ENCODE measurements at regions not wholly inside any gene's neighbourhood (a gene's known extent, or its start where the extent isn't known, plus 50 kb on each side); places are given as distances from the start of the nearest gene placed in this dataset.

GRCh38 chr1:201762381-201762780 lies 66.6 kb upstream of the IPO9 start (continued):
- no peak for TF ChIP-seq REST (IDR thresholded peaks at IDR 0.05; ENCODE audit: borderline replicate concordance)
- TF ChIP-seq TAF1 (IDR thresholded peaks at IDR 0.05; ENCODE audit: low read depth) = no peak

GRCh38 chr1:201763455-201764140 lies 65.4 kb upstream of the IPO9 start:
- Histone ChIP-seq H2AFZ (ENCODE audit: low read depth, low read length) (no peak overlapping the region), H3F3A (ENCODE audit: insufficient read depth, low read length, poor library complexity, severe bottlenecking) (no peaks in the 10 kb centered on the region), H3K9ac (ENCODE audit: low read length) (no peak overlapping the region), H3K36me3 (ENCODE audit: insufficient read depth, low read length) (no peaks in the 10 kb centered on the region), H3K4me2 (ENCODE audit: low read length) (no peak overlapping the region), H3K4me3 (ENCODE audit: low read length) (no peak overlapping the region), H3K9me2 (ENCODE audit: insufficient read depth, low read length) (no peaks in the 10 kb centered on the region), H3K27me3 (ENCODE audit: insufficient read depth, low read depth, low read length) (no peaks in the 10 kb centered on the region), H4K20me1 (ENCODE audit: insufficient read depth) (peaks cover 12% of the 10 kb centered on the region), H3K9me3 (ENCODE audit: low read length) (no peaks in the 10 kb centered on the region), H3K27ac (ENCODE audit: low read length) (no peak overlapping the region), H3K79me2 (replicated peaks; ENCODE audit: insufficient read depth, low read length) (peaks cover 90% of the 10 kb centered on the region)
- TF ChIP-seq REST (IDR thresholded peaks at IDR 0.05; ENCODE audit: borderline replicate concordance) = no peak

GRCh38 chr1:201764166-201764565 lies 64.8 kb upstream of the IPO9 start:
- H3K4me2 ChIP-seq (ENCODE audit: low read length) = no peak overlapping the region
- no peaks in the 10 kb centered on the region for H3K27me3 ChIP-seq (ENCODE audit: insufficient read depth, low read depth, low read length)
- no peak overlapping the region for H3K4me3 ChIP-seq (ENCODE audit: low read length)
- TF ChIP-seq REST (IDR thresholded peaks at IDR 0.05; ENCODE audit: borderline replicate concordance) (no peak), EP300 (conservative IDR thresholded peaks at IDR 0.05; ENCODE audit: poor library complexity, severe bottlenecking) (no peak), RAD21 (conservative IDR thresholded peaks at IDR 0.05) (no peak), MXI1 (conservative IDR thresholded peaks at IDR 0.05; ENCODE audit: poor library complexity, severe bottlenecking) (no peak), POLR2AphosphoS5 (IDR thresholded peaks at IDR 0.05) (no peak), TAF1 (IDR thresholded peaks at IDR 0.05; ENCODE audit: low read depth) (no peak), SMC3 (conservative IDR thresholded peaks at IDR 0.05; ENCODE audit: poor library complexity) (no peak), EZH2 (IDR thresholded peaks at IDR 0.05; ENCODE audit: borderline replicate concordance, insufficient read depth, low read length, poor library complexity, severe bottlenecking) (no peak), CTCF (IDR thresholded peaks at IDR 0.05; ENCODE audit: poor library complexity, severe bottlenecking) (no peak)
- no peaks in the 10 kb centered on the region for H3K36me3 ChIP-seq (ENCODE audit: insufficient read depth, low read length)
- peaks cover 7% of the 10 kb centered on the region for H4K20me1 ChIP-seq (ENCODE audit: insufficient read depth)
- H3K27ac ChIP-seq (ENCODE audit: low read length) = no peak overlapping the region
- H3K79me2 ChIP-seq (replicated peaks; ENCODE audit: insufficient read depth, low read length) = peaks cover 90% of the 10 kb centered on the region
- no peak overlapping the region for H2AFZ ChIP-seq (ENCODE audit: low read depth, low read length)
- no peaks in the 10 kb centered on the region for H3F3A ChIP-seq (ENCODE audit: insufficient read depth, low read length, poor library complexity, severe bottlenecking)
- no peaks in the 10 kb centered on the region for H3K9me3 ChIP-seq (ENCODE audit: low read length)
- H3K9me2 ChIP-seq (ENCODE audit: insufficient read depth, low read length) = no peaks in the 10 kb centered on the region
- H3K9ac ChIP-seq (ENCODE audit: low read length) = no peak overlapping the region
